NB4 (cell line): ENCODE measurements at regions not wholly inside any gene's neighbourhood (a gene's known extent, or its start where the extent isn't known, plus 50 kb on each side); places are given as distances from the start of the nearest gene placed in this dataset.

Source experiments
- CTCF ChIP-seq: IDR thresholded peaks from one replicate; pipeline ENCODE4 v1.5.1; 2012; ENCODE audit warnings: low read depth, low read length
- MAX ChIP-seq: IDR thresholded peaks from 2 replicates; pipeline ENCODE4 v1.6.1; 2011; ENCODE audit warnings: low read depth, low read length
- MYC ChIP-seq: IDR thresholded peaks from 2 replicates; pipeline ENCODE4 v1.6.1; 2011; ENCODE audit warnings: low read depth, low read length
- POLR2A ChIP-seq: IDR thresholded peaks from 2 replicates; pipeline ENCODE4 v1.6.1; 2011; ENCODE audit warnings: mild to moderate bottlenecking; ENCODE audit not compliant: insufficient read length; ENCODE audit errors: extremely low read depth

GRCh38 chr9:18357321-18357720 lies 116.6 kb upstream of the ADAMTSL1 start:
- TF ChIP-seq POLR2A (no peak), CTCF (no peak), MAX (no peak), MYC (no peak)
